LoVo (cell line): ENCODE measurements at regions not wholly inside any gene's neighbourhood (a gene's known extent, or its start where the extent isn't known, plus 50 kb on each side); places are given as distances from the start of the nearest gene placed in this dataset.
"Not testable (repeated sequence)": the region's sequence is repeated elsewhere in the genome, so short reads cannot be mapped to it uniquely, and the experiment has no call there.

Source experiments
- DNase-seq: peaks from one replicate; pipeline ENCODE4 v3.0.0-alpha.2; 2016; ENCODE audit warnings: low spot score

GRCh38 chr5:17828681-17829080 is 194.4 kb downstream of the TAF11L14 start:
- no peak for DNase-seq

DNA sequence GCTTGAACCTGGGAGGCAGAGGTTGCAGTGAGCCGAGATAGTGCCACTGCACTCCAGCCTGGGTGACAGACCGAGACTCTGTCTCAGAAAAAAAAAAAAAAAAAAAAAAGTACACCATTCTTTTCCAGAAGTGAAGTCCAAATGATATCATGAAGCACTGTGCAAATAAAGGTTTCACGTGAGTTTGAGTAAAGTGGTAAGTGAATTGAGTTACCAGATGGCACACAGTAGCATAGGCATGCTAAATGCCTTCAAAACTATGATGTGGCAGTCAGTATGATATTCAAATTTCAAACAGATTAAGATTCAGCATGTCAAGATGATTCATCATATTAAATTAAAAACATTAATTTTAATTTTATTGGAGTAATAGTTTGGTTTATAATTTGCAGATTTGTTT is 195.2 kb downstream of the TAF11L14 start:
- no peak for DNase-seq

DNA sequence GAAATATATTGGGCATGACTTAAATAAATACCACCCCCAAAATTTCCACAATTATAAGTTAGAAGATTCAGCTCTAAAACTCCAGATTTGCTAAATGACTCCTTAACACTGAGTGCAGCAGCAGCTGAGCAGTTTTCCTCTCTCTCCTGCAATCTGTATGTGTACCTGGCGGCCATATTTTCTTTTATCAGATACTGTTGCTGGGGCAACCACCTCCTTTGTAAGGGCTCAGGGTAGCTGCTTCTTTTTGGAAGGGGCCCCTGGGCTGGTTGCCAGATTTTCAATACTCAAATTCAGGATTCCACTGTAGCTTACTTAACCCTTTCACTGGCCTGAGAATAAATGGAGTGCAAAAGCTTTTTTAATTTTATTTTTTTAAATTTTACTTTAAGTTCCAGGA is 197.0 kb downstream of the TAF11L14 start:
- no peak for DNase-seq

- DNase-seq: no peak
These were observed 198.9 kb downstream of the TAF11L14 start for GRCh38 chr5:17832949-17833745.

GRCh38 chr5:17837757-17838156 is 203.5 kb downstream of the TAF11L14 start:
- no peak for DNase-seq

- no peak for DNase-seq
These were observed 204.2 kb downstream of the TAF11L14 start for GRCh38 chr5:17838469-17838868.

DNA sequence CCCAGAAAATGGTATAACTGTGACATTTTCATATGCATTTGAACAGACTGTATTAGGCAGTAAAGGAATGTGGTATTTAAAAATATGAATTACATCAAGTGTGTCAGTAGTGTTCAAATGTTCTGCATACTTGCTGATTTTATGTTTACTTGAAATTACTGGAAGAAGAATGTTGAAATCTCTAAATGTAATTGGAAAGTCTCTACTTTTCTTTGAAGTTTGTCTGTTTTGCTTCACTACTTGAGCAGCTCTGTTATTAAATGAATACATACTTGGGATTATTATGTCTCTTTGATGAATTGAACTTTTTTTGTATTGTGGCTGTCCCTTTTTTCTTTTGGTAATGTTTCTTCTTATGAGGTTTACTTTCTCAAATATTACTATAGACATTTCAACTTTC is 205.6 kb downstream of the TAF11L14 start:
- no peak for DNase-seq

- DNase-seq: no peak
These were observed 212.2 kb downstream of the TAF11L14 start for GRCh38 chr5:17846496-17846895.

GRCh38 chr5:17847286-17847685 is 213.0 kb downstream of the TAF11L14 start:
- no peak for DNase-seq

DNA sequence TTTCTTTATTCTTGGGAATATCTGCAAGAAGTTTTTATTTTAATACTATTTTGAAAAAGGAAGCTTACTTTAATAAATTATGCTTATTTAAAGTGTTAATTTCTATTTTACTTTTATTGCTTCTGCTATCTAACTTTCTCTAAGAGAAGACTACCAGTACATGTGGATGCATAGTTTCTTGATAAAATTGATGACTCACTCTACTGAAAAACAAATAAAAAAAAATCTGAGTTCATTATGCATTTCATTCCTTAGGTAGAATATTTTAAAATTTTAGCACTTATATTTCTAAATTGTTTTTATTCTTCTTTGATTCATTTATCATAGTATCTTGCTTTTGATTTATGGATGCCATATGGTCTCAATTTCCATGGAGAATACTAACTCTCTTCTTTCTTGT is 217.9 kb downstream of the TAF11L14 start:
- no peak for DNase-seq

- DNase-seq: no peak
These were observed 218.5 kb downstream of the TAF11L14 start for GRCh38 chr5:17852740-17853139.

- no peak for DNase-seq
These were observed 220.6 kb downstream of the TAF11L14 start for GRCh38 chr5:17854901-17855300.

GRCh38 chr5:17860660-17861315 is 226.5 kb downstream of the TAF11L14 start:
- DNase-seq: no peak

DNA sequence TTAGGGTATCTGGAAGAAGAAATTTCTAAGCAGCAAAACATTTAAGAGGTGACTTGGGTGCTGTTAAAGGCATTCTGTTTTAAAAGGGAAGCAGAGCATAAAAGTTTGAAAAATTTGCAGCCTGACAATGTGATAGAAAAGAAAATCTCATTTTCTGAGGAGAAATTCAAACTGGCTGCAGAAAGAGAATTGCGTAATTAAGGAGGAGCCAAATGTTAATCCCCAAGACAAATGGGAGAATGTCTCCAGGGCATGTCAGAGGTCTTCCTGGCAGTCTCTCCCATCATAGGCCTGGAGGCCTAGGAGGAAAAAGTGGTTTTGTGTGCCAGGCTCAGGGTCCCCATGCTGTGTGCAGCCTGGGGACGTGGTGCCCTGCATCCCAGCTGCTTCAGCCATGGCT is 230.6 kb downstream of the TAF11L14 start:
- DNase-seq: not testable (repeated sequence)

DNA sequence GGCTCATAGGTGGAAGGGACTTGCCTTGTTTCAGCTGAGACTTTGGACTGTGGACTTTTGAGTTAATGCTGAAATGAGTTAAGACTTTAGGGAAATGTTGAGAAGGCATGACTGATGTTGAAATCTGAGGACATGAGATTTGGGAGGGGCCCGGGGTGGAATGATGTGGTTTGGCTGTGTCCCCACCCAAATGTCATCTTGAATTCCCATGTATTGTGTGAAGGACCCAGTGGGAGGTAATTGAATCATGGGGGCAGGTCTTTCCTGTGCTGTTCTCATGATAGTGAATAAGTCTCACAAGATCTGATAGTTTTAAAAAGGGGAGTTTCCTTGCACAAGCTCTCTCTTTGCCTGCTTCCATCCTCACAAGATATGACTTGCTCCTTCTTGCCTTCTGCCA is 231.7 kb downstream of the TAF11L14 start:
- DNase-seq: not testable (repeated sequence)

DNA sequence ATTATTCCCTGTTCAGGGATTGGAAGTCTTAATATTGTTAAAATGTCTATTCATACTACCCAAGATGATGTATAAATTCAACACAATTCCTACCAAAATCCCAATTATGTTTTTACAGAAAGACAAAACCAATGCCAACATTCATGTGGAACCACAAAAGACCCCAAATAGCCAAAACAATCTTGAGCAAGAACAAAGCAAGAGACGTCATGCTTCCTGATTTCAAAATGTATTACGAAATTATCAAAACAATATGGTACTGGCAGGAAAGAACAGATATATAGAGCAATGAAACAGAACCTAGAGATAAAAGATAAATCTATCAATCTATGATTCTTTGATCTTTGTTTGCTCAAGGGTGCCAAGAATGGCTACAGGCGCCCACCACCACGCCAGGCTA is 237.9 kb downstream of the TAF11L14 start:
- DNase-seq: no peak

DNA sequence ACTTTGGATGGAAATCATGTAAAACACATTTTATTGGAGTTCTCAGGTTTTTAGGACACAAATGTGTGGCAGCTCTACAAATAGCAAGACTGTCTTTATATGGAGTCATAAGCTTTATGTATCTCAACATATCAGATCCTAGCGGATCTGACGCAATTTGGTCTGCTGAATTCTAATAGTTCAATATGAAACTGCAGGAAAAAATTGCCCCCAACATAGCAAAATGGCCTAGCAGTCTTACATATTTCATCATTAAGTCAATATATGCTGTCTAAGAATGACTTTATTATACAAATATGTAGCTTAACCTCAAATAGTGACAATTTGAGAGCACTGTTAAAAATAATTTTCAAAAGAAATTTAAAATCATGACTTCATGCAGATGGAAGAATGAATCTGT is 244.3 kb downstream of the TAF11L14 start:
- no peak for DNase-seq

DNA sequence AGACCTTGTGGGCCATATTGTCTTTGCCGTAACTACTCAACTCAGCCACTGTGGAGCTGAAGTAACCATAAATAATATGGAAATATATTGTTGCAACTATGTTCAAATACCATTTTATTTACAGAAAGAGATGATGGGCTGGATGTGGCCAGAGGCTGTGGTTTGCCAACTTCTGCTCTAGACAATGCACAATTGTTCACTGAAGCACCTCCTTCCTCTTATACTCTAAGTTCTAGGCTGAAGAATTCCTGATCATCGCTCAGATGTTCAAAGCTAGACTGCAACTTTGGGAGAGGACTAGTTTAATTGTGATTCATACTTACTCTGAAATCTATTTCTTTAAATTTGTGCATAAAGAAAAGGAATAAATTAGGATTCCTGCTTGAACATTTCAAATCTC is 245.0 kb downstream of the TAF11L14 start:
- DNase-seq: no peak

DNA sequence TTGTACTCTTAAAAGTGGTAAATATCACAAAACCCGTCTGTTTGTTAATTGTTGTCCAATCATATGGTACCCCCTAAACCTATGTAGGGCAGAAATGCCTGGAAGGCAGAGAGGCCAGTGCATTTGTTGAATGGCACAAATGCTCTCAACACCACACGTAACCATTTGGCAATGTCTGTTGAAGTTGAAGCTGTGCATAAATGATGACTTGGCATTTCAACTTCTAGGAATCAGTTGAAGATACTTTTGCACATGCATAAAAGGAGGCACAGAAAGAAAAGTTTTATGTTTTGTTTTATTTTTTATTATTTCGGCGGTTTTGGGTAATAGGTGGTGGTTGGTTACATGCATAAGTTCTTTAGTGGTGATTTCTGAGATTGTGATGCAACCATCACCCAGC is 246.6 kb downstream of the TAF11L14 start:
- DNase-seq: no peak

- peak; percentile 66 for DNase-seq
These were observed 248.7 kb downstream of the TAF11L14 start for GRCh38 chr5:17882760-17883488.

DNA sequence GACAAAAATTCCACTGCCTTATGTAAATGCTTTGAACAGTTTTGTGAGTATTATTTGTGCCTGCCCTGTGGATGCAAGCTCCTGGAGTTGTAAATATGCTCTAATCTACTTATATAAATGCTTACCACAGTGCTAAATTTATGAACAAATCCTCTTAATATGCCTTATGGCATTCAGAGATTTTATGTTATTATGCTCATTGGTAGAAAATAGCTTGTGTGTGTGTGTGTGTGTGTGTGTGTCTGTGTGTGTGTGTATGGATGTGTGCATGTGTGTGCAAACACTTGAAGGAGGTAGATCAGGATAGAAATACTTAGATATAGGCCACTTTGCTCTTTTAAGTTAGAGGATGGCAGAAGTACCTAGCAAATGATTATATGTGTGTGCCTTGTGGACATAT is 253.9 kb downstream of the TAF11L14 start:
- DNase-seq: no peak

- no peak for DNase-seq
These were observed 256.2 kb downstream of the TAF11L14 start for GRCh38 chr5:17890501-17890900.

GRCh38 chr5:17891881-17892280 is 257.6 kb downstream of the TAF11L14 start:
- no peak for DNase-seq
